GM18499 (cell line): ENCODE measurements at regions not wholly inside any gene's neighbourhood (a gene's known extent, or its start where the extent isn't known, plus 50 kb on each side); places are given as distances from the start of the nearest gene placed in this dataset.
A peak's percentile ranks its signal among the peaks of the same experiment; 100 is the strongest.

Source experiments
- ATAC-seq: cut with Tn5 transposase; IDR thresholded peaks from one replicate; pipeline ENCODE4 v1.9.1; 2021; ENCODE audit warnings: moderate number of reproducible peaks; ENCODE audit not compliant: insufficient read depth, unreplicated experiment

DNA sequence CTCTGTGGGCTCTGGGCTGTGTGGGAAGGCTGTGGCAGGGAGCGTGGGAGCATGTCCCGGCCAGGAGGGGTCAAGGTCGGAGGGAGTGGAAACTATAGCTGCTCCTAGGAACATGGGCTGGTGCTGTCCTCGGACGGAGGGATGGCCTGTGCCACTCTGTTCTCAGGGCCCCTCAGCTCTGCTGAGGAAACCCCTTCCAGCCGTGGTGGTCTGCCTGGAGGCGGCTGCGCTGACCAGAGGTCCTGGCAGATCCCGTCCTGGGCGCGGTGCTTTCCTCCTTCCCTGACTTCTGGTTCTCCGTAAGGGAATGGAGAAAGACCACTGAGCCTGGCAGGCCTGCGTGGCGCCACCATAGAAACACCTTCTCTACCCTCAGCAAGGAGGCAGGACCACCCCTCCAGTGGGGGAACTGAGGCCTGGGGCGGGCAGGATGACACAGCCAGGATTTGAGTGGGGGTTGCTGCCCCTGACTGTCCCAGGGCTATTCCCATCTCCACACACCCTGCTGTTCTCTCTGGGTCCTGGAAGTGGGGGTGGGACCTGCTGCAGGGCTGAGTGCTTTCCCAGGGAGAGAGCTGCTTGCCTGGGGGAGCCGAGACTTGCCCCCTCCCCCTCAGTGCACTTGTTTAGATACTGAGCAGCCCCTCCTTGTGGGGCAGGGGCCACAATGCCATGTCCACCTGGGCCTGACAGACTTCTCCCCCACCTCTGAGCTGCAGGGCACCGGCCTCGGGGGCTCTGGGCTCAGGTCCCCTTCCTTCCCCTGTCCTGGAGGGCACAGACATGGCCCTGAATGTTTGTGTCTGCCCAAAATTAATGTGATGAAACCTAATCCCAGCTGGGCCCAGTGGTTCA is 301.0 kb upstream of the HS6ST1 start:
- ATAC-seq = no peak

DNA sequence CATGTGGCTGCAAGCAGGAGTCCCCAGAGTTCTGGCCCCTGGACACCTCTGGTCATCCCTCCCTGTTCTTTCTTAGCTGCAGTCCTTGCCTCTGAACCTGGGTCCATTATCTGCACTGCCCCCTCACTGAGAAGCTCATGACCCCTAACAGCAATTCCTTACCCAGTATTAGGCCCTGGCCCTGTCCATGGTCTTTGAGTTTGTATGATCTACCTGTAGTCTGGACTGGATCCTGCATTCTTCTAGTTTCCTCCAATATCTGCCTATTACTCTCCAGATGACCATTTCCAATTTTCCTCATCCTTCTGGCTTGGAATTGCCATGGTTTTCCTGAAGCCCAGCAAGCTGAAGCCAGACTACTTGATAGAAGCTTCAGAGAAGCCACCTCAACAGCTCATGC is 302.4 kb upstream of the HS6ST1 start:
- no peak for ATAC-seq

DNA sequence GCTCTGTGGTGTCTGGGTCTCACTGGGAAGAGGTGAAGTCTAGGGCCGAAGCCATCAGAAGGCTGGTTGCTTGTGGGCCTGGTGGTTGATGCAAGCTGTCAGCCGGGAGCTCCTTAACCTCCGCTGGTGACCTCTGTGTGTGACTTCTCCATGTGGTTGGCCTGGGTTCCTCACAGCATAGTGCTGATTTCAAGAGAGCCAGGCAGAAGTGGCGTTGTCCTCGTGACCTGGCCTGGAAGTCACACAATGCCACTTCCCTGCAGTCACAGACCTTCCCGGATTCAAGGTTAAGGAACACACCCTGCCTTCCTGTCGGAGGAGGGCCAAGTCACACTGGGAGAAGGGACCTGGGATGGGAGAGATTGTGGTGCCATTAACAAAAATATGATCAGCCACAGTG is 303.7 kb upstream of the HS6ST1 start:
- ATAC-seq = no peak

DNA sequence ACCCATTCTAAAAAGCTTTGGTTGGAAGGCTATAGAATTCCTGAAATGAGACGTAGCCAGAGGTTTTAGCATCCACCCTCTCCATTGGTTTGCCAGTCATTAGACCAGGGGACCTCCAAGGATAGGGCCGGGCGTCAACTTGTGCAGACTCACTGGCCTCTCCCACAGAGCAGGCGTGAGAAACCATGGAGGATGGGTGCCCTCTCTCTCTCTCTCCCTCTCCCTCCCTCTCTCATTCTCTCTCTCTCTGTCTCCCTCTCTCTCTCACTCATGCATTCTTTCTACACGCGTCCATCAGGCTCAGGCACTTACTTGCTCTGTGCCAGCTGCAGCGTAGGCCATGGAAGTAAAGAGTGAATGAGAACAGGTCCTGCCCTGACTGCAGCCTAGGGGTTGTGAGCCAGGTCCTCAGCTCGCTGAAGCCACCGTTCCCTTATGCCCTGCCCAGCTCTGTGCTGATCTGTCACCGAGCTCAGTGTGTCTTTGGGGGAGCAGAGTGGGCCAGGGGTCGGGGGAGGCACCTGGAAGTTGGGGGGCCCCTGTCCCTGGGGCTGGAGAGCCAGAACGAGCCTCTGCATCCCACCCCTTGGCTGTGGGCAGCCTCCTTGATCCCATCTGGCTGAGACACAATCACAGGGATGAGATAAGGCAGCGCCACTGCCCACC is 304.4 kb upstream of the HS6ST1 start:
- no peak for ATAC-seq

DNA sequence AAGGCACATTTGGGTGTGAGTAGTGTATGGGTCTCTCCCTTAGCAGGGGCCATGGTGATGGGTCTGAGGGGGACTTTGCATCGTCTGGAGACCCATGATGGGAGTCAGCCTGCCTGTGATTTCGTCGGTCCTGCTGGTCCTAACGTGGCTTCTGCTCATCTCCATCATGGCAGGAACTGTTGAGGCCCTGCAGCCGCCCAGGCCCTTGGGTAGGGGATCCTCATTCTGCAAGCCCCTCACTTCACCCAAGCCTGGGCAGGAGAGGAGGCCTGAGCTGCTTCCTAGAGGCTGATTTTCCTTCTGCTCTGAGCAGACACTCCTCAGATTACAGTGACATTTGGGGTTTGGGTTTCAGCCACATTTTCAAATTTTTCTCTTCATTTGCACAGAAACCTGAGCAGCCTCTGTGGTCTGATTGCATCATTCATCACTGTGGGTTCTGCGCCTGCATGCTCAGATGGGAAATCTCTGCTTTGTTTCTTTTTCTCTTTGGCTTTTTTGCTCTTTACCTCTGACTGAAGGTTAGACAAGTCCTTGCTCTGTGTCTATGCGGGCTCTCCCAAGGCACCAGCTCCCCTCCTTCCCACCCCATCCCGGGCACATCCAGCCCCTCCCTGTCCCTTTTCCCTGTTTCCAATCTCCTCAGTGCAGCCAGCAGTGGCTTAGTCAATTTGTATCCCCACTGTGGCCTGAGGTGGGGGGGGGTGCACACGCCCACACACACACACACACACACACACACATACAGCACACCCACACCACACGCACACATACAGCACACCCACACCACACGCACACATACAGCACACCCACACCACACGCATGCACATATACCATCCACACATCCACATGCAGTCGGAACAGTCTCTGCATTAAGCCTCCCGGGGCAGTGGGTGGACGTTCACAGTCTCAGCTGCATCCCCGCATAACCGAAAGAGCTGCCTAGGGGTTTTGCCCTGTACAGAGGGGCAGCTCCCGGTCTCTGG is 305.4 kb upstream of the HS6ST1 start:
- ATAC-seq = peak; percentile 96

DNA sequence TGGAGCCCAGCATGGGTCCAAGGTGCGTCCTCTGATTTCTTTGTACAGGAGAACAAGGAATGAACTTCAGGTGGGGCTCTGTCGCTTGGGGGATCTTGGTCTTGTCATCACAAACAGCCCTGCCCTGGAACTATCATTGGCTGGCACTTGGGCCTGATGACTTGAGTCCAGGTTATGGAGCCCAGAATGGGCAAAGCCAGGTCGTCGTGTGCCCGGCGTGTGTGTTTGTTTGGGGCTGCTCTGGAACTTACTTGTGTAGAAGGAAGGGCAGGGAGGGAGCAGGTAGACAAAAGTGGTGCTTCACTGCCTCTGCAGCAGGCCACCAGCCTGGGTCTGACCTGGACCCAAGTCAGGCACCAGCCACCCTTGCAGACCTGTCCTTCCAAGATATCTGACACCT is 306.3 kb upstream of the HS6ST1 start:
- no peak for ATAC-seq

DNA sequence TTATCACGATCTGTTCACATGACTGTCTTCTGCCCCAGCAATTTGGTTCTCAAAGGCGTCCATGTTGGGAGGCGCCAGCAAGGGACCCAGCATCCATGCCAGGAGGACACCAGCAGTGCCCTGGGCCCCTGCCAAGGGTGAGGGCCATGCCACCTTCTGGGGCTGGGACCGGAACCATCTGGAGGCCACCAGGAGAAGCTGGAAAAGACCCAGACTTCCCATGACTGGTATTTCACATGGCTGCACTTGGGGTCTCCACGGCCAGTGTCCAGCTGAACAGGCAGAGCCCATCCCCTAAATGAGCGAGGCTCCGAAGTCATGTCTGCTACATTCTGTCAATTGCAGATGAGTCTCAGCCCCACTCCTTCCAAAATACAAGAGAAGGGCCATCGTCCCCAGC is 306.8 kb upstream of the HS6ST1 start:
- no peak for ATAC-seq

DNA sequence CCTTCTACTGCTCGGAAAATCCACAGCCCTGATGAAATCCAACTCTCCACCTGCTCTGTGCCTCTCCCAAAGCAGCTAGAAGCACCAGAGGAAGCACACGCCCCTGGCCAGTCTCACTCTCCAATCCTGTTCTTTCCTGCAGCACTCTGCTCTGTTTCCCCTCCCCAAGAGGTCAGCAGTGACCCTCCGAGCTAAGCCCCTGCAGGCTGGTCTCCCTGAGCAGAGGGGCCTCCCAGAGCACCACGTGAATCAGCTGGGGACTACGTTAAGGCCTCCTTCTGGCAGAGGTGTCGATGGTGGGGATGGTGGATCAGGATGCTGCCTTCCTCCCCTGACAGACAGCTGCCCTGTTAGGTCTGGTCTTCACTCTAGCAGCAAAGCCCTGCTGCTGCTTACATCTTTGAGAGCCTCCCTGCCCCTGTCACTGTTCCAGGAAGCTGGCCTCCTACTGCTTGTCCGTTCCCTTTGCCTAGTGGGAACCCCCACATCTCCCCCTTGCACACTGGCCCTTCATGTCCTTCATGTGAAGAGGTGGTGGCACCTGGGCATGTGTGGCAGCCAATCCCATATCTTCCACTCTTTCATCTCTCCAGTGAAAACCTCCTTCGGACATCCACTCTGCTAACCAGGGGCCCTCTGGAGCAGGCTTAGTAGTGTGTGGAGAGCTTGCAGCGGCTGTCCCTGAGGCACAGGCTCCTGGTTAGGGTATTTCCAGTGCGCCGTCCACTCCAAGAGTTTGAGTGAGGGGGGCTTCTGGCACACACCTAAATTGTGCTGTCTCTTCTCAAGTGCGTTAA is 307.5 kb upstream of the HS6ST1 start:
- ATAC-seq = no peak

DNA sequence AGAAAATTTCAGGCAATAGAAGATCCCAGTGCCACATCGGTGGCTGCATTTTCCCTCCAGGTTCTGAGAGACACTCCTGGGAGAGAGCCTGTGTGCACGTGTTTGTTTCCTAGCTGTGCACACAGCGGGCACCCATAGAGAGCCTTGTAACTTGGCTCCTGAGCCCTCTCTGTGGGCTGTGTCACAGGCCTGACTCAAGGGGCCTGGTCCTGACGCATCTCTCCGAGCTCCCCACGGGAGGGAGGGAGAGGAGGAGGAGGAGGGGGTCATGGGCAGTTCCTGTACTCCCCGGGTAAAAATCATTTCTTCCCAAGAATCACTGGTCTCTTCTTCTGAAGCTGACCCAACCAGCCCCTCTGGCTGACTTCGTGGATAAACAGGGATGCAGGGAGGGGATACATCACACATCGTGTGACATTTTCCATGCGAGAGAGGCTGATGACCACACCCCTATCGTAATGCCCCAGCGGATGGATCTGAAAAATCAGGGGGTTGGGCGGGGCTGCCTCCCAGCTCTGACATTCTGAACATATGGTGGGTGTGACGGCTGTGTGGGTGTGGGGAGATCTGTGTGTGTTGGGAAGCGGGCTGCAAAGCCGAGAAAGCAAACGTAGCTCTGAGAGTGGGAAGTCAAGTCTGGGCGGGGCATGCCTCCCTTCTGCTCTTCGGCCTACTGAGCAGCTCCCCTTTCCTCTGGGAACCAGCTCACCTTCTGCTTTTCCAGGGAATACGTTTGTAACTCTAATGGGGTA is 308.3 kb upstream of the HS6ST1 start:
- no peak for ATAC-seq

DNA sequence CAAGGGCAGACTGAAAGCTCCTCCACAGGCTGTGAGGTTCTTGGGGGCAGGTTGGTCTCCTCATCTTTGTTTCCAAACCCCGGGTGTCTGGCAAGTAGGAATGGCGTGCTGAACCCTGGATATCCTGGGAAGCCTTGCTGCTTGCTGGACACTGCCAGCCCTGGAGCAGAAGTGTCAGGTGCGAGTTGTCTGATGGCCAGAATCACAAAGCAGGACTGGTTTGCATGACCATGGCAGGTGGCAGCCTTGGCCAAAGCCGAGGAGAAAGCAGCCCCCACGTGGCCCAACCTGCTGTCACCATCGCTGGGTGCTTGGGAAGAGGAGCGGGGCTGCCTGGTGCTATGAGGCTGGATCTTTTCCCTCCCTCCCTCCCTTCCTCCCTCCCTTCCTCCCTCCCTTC is 309.5 kb upstream of the HS6ST1 start:
- no peak for ATAC-seq

DNA sequence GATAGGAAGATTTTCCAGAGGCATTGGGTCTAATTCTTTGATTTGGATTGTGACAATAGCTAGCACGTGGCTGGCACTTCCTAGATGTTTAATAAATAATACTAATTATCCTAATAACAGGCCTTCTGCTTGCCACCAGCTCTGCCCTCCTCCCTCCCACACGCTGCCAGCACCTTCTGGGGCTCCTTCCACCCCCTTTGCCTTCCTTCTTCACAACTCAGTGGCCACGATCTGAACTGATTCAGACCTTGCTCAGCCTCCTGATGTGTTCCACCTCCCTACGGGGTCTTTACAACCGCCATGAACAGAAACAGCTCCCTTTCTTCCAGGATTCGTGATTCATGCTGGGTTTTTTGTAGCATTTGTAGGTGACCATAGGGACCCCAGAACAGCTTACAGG is 310.3 kb upstream of the HS6ST1 start:
- no peak for ATAC-seq

DNA sequence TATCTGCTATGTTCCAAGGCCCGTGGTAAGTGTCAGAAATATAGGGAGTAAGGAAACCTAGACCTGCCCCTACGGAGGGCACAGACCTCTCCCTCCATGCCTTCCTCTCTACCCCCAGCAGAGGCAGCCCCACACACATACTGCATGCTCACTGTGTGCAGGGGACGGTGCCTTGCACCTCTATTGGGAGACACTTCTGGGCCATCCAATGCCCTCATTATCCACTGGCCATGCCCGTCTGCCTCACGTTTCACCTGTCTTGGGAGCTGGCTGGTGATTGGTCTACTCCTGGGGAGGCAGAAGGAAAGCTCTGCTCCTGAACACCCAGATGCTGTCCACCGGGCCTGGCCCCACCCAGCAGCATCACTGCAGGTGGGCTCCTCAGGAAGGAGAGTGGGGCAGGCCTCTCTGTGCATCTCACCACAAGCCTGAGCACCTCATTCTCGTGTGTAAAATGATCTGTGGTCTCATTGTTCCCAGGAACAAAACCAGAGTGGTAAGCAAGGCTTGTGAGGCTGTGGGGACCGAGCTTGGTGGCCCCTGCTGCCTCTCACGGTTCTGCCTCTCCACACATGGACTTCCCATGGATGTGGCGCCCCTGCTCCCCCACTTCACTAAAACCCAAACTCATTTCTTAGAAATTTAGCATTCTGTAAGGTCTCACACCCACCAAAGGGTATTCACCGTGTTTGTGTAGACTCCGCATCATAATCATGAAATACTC is 312.5 kb upstream of the HS6ST1 start:
- ATAC-seq = no peak

DNA sequence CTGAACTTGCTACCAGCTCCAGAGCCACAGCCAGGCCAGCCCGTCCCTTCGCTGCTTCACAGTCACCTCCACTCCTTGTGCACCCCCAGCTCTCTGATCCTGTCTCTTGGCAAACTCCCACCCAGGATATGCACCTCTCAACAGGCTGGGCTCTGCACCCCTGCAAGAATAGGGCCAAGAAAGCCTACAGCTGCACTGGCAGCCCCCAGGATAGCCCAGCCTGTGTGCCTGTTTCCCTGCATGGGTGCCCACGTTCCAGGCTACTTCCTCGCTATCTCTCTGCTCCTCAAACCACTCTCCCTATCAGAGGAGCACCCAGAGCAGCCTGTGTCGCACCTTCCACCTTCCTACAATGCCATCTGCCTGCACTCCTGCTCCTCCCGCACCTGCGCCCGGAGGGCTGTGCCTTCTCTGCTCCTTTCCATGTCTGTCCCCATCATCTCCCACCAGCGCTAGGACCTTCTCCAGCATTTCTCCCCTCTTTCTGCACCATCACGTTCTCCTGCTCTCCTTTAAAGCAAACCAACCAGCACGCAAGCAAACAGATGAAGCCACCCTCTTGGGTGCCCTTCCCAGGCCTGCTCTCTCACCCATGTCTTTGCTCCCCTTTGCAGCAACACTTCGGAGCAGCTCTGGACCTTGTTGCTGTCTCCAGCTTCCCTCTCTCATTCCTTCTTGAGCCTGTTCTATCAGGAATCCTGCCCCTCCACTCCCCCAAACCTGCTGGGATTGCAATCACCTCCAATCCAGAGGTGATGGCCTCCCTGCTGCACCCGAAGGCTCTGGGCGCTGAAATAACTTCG is 313.2 kb upstream of the HS6ST1 start:
- no peak for ATAC-seq

DNA sequence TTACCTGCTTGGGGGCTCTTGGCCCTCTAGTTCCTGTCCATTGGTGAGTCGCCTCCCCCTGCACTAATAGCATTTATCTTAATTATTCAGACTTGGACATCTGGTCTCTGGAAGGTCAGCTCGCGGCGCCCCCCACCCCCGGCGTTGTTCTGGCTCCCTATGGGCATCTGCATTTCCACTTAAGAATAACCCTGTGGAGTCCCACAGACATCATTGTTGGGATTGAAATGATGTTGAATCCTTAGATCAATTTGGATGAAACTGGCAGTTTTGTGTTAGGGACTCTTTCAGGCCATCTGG is 313.8 kb upstream of the HS6ST1 start:
- ATAC-seq = no peak

DNA sequence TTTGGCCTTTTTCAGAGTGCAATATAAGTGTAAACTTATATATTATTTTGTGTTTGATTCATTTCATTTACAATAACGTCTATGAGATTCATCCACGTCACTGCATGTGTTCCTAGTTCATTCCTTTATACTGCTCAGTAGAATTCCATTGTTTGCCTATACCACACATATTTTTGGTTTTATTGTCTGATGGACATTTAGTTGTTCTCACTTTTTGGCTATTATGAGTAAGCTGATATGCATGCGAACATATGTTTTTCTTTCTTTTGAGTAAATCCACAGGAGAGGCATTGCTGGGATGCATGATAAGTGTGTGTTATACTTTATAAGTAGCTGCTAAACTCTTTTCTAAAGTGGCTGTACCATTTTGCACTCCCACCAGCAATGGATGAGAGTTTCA is 314.8 kb upstream of the HS6ST1 start:
- ATAC-seq = no peak

DNA sequence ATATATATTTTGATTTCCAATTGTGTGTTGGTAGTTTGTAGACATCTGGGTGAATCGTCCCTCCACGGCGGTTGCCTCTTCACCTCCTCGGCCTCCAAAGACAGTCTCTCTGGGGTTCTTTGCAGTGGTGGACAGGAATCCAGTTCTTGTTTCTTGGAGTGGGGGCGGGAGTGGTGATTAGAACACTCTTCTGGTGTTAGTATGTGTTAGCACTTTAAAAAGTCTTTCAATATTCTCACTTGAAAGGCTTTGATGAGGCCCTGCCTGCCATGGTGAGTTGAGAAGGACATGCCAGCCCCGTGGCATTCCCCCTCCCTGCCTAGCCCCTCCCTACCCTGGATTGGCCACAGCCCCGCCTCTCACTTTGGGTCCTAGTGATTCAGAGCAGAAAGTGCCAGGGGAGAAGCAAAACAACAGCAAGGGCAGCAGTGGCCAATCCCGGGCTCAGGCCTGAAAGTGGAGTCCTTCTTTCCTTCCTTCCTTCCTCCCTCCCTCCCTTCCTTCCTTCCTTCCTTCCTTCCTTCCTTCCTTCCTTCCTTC is 316.8 kb upstream of the HS6ST1 start:
- ATAC-seq = no peak

DNA sequence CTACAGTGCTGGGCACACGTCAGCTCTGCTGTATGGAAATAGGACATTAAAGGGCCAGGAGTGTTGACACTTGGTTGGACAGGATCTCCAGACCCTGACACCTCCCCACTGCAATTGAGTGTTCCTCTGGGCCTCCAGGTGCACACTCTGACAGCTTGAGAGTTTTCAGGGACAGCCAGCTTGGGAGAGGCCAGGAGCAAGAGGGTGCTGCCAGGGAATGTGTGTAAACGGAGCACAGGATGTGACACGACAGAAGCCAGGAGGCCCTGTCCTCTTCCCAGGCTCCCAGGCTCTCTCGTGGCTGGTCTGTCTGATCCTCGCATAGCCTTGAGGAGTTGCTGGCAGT is 318.1 kb upstream of the HS6ST1 start:
- ATAC-seq = no peak
